Sciatic nerve (tissue), 2 donors: ENCODE measurements at regions not wholly inside any gene's neighbourhood (a gene's known extent, or its start where the extent isn't known, plus 50 kb on each side); places are given as distances from the start of the nearest gene placed in this dataset.

Experiments used
- ATAC-seq: fragments of 200-7000 bp; cut with Tn5 transposase; one replicate; pipeline ENCODE4 v1.9.1; 2020; ENCODE audit warnings: mild to moderate bottlenecking, moderate library complexity
- DNase-seq: peaks from one replicate; pipeline ENCODE4 v3.0.0-alpha.2; 2020; ENCODE audit warnings: low spot score
- intact Hi-C: fragments of 100-400 bp; cut with DNase I; formaldehyde crosslinking; loops from one replicate; pipeline ENCODE4 v1.14.2; 2022
- donor health status: DM: no; HTN: no; CAD: no.
- donor health status: DM: no; HTN: no; CAD: no.

- intact Hi-C loops: no loop called here
- ATAC-seq (no peak), DNase-seq (no peak)
These were observed 239.1 kb downstream of the ELAVL2 start for GRCh38 chr9:23586906-23587305.

GRCh38 chr9:23587433-23587832, 238.6 kb downstream of the ELAVL2 start:
- DNase-seq (peak; percentile 57), ATAC-seq (peak; percentile 45)
- intact Hi-C loops: no loop called here

GRCh38 chr9:23587903-23588302, 238.1 kb downstream of the ELAVL2 start:
- DNase-seq (no peak), ATAC-seq (no peak)
- intact Hi-C loops: no loop called here

GRCh38 chr9:23590276-23591000, 235.6 kb downstream of the ELAVL2 start:
- intact Hi-C loops: no loop called here
- no peak for ATAC-seq
- no peak for DNase-seq

GRCh38 chr9:23594421-23594820, 231.6 kb downstream of the ELAVL2 start:
- no peak for DNase-seq
- no peak for ATAC-seq
- intact Hi-C loops: no loop called here

GRCh38 chr9:23596913-23597634, 229.0 kb downstream of the ELAVL2 start:
- ATAC-seq: no peak
- intact Hi-C loops: no loop called here
- no peak for DNase-seq

- no peak for ATAC-seq
- intact Hi-C loops: no loop called here
- DNase-seq: no peak
These were observed 227.0 kb downstream of the ELAVL2 start for GRCh38 chr9:23598994-23599393.

GRCh38 chr9:23603311-23603710, 222.7 kb downstream of the ELAVL2 start:
- ATAC-seq (no peak), DNase-seq (no peak)
- intact Hi-C loops: no loop called here

GRCh38 chr9:23606107-23606506, 219.9 kb downstream of the ELAVL2 start:
- intact Hi-C loops: loop anchor here (5.0 kb wide), 1 partner anchor 254 kb away; no protein-coding TSS in a partner anchor
- DNase-seq (no peak), ATAC-seq (no peak)

GRCh38 chr9:23608456-23608855, 217.6 kb downstream of the ELAVL2 start:
- ATAC-seq (no peak), DNase-seq (no peak)
- intact Hi-C loops: loop anchor here (5.0 kb wide), 1 partner anchor 256 kb away; no protein-coding TSS in a partner anchor

- intact Hi-C loops: no loop called here
- DNase-seq (no peak), ATAC-seq (no peak)
These were observed 214.2 kb downstream of the ELAVL2 start for GRCh38 chr9:23611869-23612268.

- intact Hi-C loops: no loop called here
- ATAC-seq: no peak
- no peak for DNase-seq
These were observed 210.5 kb downstream of the ELAVL2 start for GRCh38 chr9:23615569-23615968.

GRCh38 chr9:23621188-23621587, 204.9 kb downstream of the ELAVL2 start:
- ATAC-seq: no peak
- no peak for DNase-seq
- intact Hi-C loops: no loop called here

- no peak for DNase-seq
- no peak for ATAC-seq
- intact Hi-C loops: no loop called here
These were observed 204.1 kb downstream of the ELAVL2 start for GRCh38 chr9:23621924-23622323.

GRCh38 chr9:23622396-23622795, 203.6 kb downstream of the ELAVL2 start:
- intact Hi-C loops: no loop called here

GRCh38 chr9:23630488-23630887, 195.6 kb downstream of the ELAVL2 start:
- no peak for DNase-seq
- intact Hi-C loops: loop anchor here (10.0 kb wide), 1 partner anchor 56 kb away; no protein-coding TSS in a partner anchor
- no peak for ATAC-seq

More at GRCh38 chr9:23622396-23622795, 203.6 kb downstream of the ELAVL2 start:
- ATAC-seq (no peak), DNase-seq (no peak)

- intact Hi-C loops: loop anchor here (10.0 kb wide), 1 partner anchor 60 kb away; no protein-coding TSS in a partner anchor
- DNase-seq (no peak), ATAC-seq (no peak)
These were observed 190.8 kb downstream of the ELAVL2 start for GRCh38 chr9:23635276-23635675.

- ATAC-seq (no peak), DNase-seq (no peak)
- intact Hi-C loops: loop anchor here (10.0 kb wide), 1 partner anchor 61 kb away; no protein-coding TSS in a partner anchor
These were observed 189.8 kb downstream of the ELAVL2 start for GRCh38 chr9:23636199-23636598.

GRCh38 chr9:23638011-23638410, 188.0 kb downstream of the ELAVL2 start:
- intact Hi-C loops: loop anchor here (10.0 kb wide), 1 partner anchor 63 kb away; no protein-coding TSS in a partner anchor
- DNase-seq (no peak), ATAC-seq (no peak)

- no peak for ATAC-seq
- intact Hi-C loops: loop anchor here (10.0 kb wide), 1 partner anchor 64 kb away; no protein-coding TSS in a partner anchor
- no peak for DNase-seq
These were observed 187.1 kb downstream of the ELAVL2 start for GRCh38 chr9:23638837-23639426.
